Skeletal muscle cell (primary cell): ENCODE measurements at regions not wholly inside any gene's neighbourhood (a gene's known extent, or its start where the extent isn't known, plus 50 kb on each side); places are given as distances from the start of the nearest gene placed in this dataset.

Experiments used
- DNase-seq: peaks from one replicate; pipeline ENCODE4 v3.0.0-alpha.2; 2010; ENCODE audit warnings: low read depth
- H3K4me3 ChIP-seq: 2 replicates; pipeline ENCODE4 v1.5.1; 2011; ENCODE audit warnings: low read depth, mild to moderate bottlenecking, control low read depth, low read length, moderate library complexity

- H3K4me3 ChIP-seq = no peak overlapping the region
- no peak for DNase-seq
Measured at GRCh38 chr5:166172597-166172996, 2118.8 kb upstream of the WWC1 start.

- no peak overlapping the region for H3K4me3 ChIP-seq
- DNase-seq = no peak
Measured at GRCh38 chr5:166178411-166179080, 2112.9 kb upstream of the WWC1 start.

- no peak for DNase-seq
- no peak overlapping the region for H3K4me3 ChIP-seq
Measured at GRCh38 chr5:166185185-166185584, 2106.3 kb upstream of the WWC1 start.

DNA sequence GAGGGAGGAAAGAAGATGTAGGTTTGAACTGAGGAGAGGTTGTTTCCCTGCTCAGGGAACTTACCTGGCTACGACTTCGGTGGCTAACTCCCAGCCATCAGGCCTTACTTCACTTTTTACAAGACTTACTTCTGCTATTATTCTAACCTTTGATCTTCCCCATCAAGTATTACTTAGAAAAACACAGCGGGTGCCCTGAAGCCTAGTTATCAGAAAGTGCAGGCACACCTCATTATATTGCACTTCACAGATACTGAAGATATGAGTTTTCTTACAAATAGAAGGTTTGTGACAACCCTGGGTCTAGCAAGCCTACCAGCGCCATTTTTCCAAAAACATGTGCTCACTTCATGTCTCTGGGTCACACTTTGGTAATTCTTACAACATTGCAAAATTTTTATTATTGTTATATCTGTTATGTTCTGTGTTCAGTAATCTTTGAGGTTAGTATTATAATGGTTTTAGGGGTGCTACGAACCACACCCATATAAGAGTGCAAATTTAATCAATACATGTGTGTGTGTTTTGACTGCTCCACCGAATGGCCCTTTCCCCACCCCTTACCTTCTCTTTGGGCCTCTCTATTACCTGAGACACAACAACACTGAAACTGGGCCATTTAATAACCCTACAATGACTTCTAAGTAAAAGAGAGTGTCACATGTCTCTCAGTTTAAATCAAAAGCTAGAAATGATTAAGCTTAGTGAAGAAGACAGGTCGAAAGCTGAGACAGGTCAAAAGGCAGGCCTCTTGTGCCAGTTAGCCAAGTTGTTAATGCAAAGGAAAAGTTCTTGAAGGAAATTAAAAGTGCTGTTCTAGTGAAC is 2102.7 kb upstream of the WWC1 start:
- DNase-seq = no peak
- H3K4me3 ChIP-seq = no peak overlapping the region

GRCh38 chr5:166192696-166193095 is 2098.7 kb upstream of the WWC1 start:
- DNase-seq = no peak
- no peak overlapping the region for H3K4me3 ChIP-seq

GRCh38 chr5:166195981-166196380 is 2095.5 kb upstream of the WWC1 start:
- H3K4me3 ChIP-seq = no peak overlapping the region
- no peak for DNase-seq

DNA sequence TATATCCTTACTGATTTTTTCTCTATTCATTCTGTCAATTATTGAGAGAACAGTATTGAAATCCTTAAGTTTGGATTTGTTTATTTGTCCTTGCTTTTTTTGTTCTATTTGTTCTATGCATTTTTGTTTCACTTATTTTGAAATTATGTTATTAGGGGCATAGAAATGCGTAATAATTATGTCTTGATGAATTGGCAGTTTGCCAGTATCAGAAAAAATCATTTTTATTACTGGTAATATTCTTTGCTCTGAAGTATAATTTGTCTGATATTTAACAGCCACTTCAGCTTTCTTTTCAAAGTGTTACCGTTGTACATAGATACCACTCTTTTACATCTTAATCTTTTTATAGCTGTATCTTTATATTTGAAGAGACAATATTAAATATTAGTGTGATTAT is 2090.9 kb upstream of the WWC1 start:
- DNase-seq = no peak
- H3K4me3 ChIP-seq = no peak overlapping the region

DNA sequence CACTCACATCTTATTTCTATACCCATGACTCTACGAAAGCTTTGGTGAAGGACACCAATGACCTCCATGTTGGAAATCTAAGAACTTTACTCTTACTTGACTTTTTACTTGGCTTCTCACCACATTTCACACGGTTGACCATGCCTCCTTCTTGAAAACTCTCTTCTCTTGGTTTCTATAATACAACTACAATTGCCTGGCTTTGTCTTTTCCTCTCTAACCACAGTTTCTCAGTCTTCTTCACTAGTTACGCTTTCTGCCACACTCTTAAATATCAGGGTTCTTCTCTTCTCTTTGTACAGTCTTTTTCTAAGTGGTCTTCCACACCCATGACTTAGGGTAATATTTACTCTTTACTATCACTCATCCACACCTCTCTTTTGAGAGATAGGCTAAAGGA is 2079.8 kb upstream of the WWC1 start:
- H3K4me3 ChIP-seq = no peak overlapping the region
- DNase-seq = no peak

DNA sequence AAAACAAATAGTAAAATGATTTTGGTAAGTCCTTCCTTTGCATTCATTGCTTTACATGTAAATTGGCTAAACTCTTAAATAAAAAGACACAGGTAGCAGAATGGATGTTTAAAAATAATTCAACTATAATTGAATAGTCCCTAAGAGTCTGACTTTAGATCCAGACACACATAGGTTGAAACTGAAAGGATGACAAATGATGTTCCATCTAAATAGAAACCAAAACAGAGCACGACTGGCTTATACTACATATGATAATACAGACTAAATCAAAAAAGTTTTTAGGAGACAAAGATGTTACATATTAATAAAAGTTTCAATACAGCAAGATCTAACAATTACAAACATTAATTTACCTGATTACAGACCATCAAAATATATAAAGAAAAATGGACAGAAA is 2055.1 kb upstream of the WWC1 start:
- no peak for DNase-seq
- no peak overlapping the region for H3K4me3 ChIP-seq

DNA sequence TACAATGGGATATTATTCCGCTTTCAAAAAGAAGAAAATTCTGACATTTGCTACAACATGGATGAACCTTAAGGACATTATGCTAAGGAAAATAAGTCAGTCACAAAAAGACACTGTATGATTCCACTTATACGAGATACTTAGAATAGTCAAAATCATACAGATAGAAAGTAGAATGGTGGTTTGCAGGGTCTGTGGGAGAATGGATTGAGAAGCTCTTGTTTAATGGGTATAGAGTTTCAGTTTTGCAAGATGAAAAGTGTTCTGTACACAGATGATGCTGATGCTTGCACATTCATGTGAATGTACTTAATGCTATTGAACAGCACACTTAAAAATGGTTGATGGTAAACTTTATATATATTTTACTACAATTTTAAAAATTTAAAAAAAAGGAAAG is 2050.7 kb upstream of the WWC1 start:
- no peak for DNase-seq
- H3K4me3 ChIP-seq = no peak overlapping the region

DNA sequence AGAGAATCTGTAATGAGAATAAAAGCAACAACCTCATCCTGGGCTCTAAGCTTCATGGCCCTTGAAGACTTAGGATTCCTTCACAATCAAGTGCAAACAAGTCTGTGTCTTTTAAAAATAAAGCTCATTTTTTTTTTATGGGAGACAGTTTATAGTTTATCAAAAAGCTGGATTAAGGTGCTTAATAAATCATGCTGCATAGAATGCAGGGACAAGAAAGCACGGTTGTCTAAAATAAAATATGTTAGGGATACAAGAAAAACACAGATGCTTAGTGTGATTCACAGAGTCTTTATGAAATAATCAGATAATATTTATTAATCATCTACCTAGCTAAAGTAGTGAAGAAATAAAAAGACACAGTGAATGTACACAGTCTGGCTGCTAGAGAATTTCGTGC is 2045.9 kb upstream of the WWC1 start:
- no peak overlapping the region for H3K4me3 ChIP-seq
- DNase-seq = no peak

DNA sequence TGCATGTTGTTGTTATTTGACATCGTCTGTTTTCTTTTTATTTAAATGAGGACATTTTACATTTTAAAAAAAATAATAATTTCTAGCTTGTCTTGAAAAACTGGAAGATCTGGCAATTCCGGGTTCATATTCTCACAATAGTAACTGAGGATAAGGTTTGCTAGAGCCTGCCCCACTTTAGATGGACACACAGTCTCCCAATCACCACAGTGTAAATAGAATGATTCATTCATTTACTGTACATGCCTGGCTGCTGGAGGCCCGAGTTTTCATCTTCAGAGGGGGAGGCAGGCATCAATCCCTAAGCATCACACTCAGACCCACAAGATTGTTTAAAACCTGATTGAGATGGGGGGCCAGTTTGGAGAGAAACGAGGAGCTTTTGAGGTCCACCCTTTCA is 2039.7 kb upstream of the WWC1 start:
- H3K4me3 ChIP-seq = no peak overlapping the region
- DNase-seq = no peak

DNA sequence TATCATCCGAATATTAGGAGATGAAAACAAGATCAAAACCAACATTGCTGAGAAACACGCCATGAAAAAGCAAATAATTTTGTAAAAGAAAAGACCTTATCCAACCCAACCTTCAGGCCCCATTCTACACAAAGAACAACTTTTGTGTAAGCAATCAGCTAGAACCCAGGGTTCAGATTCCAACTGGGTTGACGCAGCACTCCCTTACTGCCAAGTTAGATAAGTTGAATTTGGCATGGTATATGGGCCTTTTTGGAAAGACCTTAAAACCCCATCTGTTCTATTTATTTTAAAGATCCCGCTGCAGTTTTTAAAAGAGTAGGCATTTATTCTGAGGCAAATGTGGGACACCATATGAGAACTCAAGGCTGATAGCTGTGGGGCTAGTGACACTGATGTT is 2033.8 kb upstream of the WWC1 start:
- DNase-seq = no peak
- no peak overlapping the region for H3K4me3 ChIP-seq

DNA sequence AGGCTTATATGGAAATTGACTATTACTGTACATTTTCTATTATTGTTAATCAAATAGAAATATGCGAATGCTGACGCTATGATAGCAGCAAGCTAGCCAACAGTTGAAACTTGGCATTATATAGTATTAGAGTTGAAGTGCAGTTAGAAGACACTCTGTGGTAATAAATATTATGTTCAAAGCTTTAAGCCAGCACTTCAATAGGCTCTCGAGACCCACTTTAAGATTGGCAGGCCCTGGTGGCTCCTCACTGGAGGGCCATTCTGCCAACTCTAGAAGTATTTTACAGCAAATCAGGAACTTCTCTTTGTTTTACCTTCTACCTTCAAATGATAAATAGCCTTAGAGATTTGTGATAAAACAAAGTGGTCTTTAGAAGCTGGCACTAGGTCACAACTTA is 2029.0 kb upstream of the WWC1 start:
- H3K4me3 ChIP-seq = no peak overlapping the region
- DNase-seq = no peak

- no peak for DNase-seq
- H3K4me3 ChIP-seq = no peak overlapping the region
Measured at GRCh38 chr5:166267907-166268306, 2023.5 kb upstream of the WWC1 start.

DNA sequence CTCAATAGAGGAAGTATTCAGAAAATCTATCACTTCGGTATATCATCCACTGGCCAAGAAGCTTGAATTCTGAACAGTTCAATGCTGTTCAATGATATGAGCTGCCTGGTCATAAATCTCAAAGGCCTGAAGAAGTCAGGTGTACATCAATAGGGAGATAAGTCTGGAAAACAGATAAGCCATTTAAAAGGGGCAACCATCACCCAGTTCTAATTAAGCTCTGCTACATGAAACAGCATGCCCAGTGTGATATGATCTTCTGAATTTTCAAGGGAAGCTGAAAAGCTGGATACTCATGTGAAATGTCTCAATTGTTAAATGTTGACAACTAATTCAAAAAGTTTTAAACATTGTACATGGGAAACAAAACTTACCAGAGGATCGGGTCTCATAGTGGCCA is 2020.7 kb upstream of the WWC1 start:
- no peak for DNase-seq
- no peak overlapping the region for H3K4me3 ChIP-seq

GRCh38 chr5:166276006-166276405 is 2015.4 kb upstream of the WWC1 start:
- H3K4me3 ChIP-seq = no peak overlapping the region
- DNase-seq = no peak

DNA sequence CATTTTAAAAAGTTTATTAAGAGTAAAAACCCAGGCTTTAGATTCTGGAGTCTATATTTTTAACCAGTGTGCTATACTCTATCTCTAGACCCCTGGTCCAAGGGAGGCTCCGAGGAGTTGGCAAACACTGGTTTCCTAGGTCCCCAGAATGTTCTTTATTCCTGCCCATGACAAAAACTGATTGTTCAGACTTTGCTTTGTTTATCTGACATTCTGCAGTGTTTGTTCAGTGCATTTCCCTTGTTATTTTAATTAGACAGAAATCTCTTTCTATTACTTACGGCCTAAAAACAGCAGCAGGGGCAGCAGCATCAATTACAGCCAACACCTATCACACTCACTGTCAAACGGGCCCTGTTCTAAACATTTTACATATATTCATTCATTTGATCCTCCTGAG is 2011.6 kb upstream of the WWC1 start:
- H3K4me3 ChIP-seq = no peak overlapping the region
- no peak for DNase-seq

DNA sequence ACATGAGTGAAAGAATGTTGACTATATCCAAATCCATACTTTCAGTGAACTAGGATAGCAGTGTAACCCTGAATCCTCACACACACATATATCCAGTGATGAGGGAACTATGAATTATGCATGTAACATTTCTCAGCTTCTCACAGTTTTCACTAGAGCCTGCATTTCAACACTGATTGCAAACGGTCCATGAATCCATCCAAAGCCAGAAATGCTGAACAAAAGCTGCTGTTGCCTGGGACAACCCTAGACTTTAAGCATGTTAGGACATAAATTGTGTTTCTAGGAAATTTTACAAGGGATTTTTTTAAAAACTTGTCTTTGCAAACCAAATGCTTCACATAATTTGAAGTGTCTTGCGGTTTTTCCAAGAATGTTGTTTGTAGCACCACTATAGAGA is 2010.0 kb upstream of the WWC1 start:
- no peak for DNase-seq
- H3K4me3 ChIP-seq = no peak overlapping the region

- DNase-seq = no peak
Measured at GRCh38 chr5:166282939-166283338, 2008.5 kb upstream of the WWC1 start.

GRCh38 chr5:166285361-166285760 is 2006.1 kb upstream of the WWC1 start:
- no peak for DNase-seq
- H3K4me3 ChIP-seq = no peak overlapping the region

More at GRCh38 chr5:166282939-166283338, 2008.5 kb upstream of the WWC1 start:
- H3K4me3 ChIP-seq = no peak overlapping the region
